Amygdala (tissue), 56 donors: ENCODE measurements at regions not wholly inside any gene's neighbourhood (a gene's known extent, or its start where the extent isn't known, plus 50 kb on each side); places are given as distances from the start of the nearest gene placed in this dataset.

Experiments
- DNase-seq, 56 donors: peaks; one replicate each; lab custom pipeline; 2025; lab: John Stamatoyannopoulos, UW

DNA sequence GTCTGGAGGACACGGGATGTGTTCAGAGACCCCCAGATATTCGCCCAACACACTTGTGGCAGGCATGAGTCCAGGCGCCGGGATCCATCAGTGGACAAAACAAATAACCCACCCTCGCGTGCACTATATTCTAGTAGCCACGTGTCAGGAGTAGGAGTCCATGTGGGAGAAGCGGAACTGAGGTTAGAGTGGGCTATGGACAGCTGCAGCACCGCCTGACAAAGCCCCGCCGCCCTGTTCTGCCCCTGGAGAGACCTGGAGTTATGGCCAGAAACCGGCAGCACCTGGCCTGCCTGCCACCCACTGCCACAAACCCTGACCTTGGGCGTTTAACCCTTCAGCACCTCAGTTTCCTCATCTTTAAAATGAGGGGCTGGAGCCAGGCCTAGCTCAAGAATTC, 181.0 kb upstream of the RNF32 start:
- DNase-seq: no peak

DNA sequence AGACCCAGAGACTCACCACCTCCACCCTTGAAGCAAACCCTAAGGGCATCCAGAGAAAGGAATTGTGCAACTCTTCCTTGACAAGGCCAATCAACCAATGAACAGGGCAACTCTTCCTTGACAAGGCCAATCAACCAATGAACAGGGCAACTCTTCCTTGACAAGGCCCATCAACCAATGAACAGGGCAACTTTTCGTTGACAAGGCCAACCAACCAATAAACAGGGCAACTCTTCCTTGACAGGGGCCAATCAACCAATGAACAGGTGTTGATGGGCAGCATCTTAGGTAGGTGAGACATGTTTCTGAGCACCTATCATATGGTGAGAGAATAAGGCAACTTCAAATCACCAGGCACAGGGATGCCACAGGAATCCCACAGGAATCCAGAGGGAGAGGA, 181.5 kb upstream of the RNF32 start:
- no peak for DNase-seq

DNA sequence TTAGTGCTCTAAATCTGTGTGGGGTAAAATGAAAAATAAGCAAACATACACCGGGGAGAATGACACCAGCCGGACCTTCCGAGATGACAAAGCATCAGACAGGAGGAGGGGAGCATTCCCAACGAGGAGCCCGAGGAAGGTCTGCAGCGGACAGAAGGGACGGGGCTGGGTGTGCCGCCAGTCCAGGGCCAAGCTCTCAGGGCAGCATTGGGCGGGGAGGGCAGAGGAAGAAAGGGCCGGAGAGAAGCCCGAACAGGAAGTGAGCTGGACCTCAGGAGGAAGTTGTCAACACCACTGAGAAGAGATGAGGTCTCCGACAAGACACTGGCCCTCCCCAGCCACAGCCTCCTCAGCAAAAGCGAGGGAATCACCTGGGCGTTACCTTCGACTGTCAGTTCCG, 182.6 kb upstream of the RNF32 start:
- DNase-seq: no peak

DNA sequence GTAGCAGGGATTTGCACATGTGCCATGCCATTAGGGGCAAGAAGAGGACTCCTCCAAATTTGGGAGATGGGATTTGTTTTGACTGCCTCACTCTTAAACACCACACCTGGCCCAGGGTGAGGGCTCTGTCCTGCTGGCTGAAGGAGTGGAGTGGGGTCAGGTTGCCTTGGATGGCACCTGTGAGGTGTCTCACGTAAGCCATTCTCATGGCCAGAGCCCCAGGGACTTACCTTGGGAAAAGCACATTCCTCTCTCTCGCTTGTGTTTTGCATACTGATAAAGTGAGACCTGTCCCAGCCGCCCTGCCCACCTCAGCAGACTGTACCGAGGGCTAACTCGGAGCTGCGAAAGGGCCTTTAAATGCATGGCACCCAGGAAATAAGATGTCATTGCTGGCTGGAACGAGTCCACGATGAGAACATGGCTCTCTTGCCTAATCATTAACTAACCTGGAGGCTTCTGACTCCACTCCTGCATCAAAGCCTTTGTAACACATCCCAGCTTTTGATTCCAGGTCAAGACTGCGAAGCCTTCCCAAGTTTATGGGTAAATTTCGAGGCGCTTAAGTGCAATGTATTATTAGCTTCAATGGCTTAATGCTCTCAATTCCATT, 184.0 kb upstream of the RNF32 start:
- no peak for DNase-seq

DNA sequence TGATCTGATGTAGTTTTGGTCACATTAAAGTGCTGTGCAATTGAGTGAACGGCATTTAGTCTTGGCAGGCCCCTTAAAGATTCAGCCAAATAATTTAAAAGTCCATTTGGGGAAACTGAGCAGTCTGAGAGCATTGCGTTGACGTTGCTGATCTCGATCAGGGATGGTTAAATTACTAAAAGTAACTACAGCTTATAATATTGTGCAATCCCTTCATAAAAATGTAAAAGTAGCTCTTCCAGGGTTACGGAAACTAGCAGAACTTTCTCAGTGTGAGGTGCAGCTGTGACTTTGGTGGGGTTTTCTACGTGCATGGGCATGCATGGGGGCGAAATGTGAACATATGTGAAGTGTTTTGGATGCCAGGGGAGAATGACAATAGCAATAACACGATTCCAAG, 184.5 kb upstream of the RNF32 start:
- no peak for DNase-seq

DNA sequence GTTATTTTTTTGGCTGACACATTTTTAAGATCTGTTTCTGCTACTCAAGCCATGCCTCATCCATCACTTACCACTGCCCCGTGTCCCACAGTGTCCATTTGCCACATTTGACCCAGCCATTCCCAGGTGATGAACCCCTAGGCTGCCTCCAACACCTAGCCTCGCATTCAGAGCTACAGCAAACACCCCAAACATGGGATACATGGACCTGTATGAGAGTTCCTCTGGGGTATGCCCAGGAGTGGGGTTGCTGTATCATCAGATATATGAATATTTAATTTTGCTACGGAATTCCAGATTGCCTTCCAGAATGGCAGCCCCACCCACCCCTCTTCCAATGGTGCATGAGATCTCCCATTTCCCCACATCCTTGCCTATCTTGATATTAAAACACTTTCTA, 190.1 kb upstream of the RNF32 start:
- DNase-seq: no peak

DNA sequence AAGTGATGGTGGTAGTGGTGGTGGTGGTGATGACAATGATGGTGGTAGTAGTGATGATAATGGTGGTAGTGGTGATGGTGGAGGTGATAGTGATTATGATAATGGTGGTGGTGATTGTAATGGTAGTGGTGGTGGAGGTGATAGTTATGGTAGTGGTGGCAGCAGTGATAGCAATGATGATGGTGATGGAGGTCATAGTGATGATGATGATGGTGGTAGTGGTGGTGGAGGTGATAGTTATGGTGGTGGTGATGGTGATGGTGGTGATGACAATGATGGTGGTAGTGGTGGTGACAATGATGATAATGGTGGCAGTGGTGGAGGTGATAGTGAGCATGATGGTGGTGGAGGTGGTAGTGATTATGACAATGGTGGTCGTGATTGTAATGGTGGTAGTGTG, 191.7 kb upstream of the RNF32 start:
- DNase-seq: no peak

DNA sequence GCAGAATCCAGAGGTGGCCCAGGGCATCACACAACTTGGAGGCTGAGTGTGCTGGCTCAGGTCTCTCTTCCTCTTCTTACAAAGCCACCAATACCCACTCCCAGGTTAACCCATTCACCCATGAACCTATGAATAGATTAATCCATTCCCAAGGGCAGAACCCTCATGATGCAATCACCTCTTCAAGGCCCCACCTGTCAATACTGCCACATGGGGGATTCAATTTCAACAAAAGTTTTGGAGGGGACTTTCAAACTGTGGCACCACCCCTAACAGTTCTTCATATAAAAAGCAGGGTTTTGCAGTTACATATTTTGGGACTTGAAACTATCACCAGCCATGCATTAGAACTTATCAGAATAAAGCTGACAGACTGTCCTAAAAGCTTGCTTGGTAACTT, 193.6 kb upstream of the RNF32 start:
- DNase-seq: no peak

DNA sequence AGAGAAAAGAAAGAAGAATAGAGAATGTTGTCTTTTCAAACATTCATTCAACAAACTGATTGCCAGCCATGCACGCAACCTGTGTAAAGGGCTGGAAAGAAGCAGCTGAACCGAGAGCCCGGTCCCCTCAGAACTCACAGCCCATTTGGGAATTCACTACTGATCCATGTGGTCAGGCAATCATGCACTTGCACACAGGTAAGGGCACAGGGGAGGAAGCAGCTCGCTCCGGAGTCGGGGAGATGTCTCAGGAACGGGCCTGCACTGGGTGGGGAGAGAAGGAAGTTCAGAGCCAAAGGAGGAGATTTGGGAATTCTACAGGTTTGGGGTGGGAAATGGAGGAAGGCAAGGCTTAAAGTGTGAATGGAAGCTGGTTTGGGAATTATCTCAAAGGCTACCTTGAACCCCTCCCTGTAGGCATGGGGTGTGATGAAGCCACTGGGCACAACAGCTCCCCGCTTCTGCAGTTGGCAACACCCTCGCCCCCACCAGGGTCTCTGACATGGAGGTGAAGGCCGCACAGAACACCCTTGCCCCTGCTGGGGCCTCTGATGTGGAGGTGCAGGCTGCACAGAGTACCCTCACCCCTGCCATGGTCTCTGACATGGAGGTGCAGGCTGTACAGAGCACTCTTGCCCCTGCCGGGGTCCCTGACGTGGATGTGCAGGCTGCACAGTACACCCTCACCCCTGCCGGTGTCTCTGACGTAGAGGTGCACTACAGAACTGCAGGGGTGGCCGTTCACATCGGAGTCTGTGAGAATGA, 194.4 kb upstream of the RNF32 start:
- DNase-seq: no peak

DNA sequence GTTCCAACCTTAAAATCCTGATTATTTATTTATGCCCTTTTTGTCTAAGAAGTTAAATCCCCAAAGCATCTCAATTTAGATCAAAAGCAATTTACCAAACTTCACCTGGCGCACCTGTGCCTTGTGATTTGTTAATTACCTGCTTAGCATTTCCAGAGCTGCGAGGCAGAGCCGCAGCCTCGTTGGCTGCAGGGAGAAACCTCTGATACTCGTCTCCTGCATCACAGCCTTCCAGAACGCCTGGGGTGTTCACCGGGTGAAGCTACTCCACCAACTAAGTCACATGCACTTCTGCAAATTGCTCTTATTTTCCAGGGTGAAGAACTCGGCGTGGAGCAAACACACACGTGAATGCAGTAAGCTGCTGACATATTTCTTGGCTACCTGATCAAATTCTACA, 198.1 kb upstream of the RNF32 start:
- DNase-seq: no peak

DNA sequence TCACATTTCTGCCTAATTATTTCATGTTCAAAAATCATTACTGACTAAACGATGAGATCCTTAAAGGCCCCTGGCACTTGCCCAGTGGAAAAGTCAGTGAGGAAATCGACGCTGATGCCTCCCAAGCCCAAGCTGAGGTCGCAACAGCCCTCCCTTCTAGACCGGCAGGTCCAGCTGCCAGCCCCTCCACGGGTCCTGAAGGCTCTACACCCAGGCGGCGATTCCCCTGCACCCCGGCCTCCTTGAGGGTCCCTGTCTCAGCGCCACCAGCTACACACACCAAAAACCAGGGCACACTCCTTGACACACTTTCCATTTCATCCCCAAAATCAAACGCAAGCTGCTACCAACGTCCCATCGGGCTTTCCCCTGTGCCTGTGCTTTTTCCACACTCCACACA, 200.1 kb upstream of the RNF32 start:
- DNase-seq: no peak

DNA sequence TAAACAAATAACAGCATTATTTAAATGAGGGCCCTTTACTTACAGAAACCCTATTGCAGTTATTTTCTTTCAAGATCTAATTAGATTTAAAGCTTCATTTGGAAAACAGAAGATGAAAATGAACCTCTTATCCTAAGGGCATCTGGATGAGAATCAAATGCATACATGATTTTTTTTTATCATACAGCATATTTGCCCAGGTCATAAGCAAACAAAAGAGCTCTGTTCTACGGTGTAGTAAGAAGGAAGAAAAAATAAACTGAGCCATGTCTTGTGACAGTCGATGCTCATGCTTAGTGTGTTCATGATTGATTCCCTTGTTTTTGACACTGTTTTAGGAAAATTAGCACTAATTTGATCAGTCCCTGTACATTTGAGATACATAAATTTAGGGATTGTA, 202.6 kb upstream of the RNF32 start:
- no peak for DNase-seq

DNA sequence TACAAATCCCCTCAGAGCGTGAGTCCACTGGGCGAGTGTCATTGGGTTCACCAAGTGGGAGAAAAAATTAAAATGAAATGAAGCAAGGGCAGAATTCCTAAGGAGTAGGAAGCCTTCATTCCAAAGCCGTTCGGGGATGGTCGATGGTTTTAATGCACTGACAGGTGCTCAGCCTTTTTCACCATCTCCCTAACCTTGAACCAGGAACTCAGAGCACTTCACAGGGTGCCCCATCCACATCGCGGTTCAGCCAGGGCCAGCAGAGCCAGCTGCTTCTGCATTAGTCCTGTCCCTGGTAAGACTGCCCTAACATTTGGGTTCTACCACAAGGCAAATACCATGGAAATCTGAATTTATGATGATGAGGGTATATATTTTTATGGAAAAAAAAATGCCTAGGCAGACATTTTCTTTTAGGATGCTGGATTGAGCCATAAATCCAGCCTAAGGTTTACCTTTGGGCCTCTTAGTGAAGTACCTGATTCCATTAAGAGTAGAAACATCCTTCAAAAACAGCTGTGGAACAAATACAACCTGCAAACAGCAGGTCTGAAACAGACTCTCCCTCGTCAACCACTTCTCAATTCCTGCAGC, 203.5 kb upstream of the RNF32 start:
- no peak for DNase-seq

DNA sequence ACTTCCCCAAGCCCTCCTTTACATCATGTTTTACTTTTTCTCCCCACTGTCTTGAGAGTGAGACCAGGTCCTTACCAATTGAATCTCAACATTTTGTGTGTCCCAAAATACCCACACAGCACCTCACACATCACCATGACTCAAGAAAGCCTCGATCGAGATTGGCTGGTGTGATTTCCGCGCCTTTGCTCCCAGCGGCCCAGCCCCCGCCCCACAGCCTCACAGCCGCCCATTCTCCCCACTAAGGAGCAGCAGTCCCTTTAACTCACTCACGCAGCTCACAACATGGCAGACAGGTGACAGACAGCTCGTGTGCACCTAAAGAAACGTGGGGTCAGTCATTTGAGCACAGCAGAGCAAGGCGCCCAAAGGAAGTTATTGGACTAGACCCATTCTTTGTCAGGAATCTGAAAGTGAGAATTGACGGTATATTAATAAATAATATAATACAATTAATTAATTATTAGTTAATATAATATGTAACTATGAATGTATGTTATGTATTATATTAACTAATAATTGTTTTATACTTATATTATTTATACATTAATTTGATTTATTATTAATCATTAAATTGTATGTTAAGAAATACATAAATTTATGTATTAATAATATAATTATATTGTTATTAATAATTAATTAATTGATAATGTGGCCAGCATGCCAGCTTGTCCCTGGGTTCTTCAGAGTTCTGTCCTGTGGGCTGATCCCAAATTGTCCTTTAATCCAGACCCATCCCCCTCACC, 204.9 kb upstream of the RNF32 start:
- DNase-seq: no peak

DNA sequence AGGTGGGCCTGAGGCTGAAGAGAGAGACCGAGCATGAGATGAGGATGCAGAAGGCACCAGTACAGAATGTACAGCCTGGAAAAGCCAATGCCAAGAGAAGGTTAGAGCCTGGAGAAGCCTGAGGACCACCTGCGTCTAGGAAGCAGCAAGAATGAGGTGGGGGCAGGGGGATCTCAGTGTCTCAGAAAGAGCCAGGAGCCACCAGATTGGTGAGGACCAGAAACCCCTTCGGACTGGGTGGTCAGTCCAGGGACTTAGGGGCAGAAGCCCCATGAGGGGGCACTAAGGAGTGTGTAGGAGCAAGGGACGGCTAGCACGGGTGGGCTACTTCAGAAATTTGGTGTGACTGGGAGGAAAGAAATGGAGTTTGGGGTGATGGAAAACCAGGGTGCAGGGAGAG, 205.9 kb upstream of the RNF32 start:
- no peak for DNase-seq

DNA sequence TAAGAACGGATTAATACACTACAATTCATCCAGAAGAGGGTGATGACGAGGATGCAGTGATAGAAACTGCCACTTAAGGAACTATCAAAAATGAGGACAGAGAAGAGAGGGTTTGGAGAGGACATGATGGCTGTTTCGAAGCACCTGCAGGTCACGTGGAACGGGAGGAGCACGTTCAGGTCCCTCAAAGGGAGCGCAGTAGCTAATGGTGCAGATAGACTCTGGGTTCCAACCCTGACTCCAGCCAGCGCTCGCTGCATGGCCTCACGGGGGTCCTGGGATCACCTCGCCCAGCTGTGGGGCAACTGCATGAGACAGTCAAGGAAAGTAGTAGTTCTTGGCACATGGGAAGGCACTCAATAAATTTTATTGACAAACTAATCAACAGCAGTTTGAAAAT, 208.6 kb upstream of the RNF32 start:
- DNase-seq: no peak

DNA sequence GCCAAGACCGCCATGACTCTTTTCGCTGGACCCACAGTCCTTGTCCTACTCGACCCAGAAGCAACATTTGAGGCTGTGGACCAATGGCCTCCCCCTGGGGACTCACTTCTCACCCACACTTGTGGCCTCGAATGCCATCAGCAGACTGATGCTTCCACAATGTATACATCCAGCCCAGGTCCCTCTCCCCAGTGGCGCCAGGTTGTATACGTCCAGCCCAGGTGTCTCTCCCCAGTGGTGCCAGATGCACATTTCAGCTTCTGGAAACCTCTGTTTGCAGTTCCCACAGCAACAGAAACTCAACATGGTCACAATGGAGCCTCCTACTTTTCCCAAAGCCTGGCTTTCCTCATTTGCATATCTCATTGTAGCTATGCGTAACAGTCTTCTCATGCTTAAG, 210.5 kb upstream of the RNF32 start:
- no peak for DNase-seq

DNA sequence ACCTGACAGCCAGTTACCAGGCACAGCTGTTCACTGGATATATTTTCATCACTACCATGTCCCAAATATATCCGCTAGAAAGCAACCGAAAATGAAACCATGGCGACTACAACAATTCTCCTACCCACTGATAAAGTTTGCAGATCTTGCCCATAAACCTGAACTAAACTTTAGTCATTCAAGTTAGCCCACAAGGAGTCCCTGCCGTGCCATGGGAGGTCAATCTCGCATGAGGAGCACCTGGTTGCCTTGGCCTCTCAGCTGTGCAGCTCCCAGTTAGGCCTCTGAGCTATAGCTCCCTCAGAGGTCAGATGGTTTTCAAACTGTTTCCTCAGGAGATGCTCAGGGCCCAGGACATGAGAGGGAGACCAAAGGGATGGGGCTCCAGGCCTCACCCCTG, 211.1 kb upstream of the RNF32 start:
- DNase-seq: no peak

DNA sequence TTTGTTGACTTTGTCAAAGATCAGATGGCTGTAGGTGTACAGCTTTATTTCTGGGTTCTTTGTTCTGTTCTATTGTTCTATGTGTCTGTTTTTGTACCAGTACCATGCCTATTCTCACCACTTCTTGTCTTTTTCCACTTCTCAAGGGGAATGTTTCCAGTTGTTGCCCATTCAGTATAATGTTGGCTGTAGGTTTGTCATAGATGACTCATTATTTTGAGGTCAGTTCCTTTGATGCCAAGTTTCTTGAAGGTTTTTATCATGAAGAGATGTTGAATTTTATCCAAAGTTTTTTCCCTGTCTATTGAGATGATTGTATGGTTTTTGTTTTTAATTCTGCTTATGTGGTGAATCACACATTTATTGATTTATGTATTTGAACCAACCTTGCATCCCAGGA, 216.7 kb upstream of the RNF32 start:
- DNase-seq: no peak

DNA sequence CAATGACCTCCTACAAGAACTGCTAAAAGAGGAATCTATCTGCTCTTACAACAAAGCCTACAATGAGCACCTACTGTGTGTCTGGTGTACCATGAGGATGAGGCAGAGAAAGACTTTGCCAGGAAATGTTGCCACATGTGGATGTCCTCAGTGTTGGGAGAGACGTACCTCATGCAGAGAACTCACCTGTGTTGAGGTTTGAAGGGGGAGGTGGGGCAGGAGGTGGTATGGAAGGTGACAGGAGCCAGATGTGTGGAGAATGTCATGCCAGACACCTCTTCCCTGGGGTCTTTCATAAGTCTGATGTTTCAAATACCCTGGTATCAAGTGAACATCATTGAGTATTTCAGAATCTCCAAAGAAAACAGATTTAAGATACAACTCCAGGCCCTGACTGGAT, 220.1 kb upstream of the RNF32 start:
- no peak for DNase-seq

DNA sequence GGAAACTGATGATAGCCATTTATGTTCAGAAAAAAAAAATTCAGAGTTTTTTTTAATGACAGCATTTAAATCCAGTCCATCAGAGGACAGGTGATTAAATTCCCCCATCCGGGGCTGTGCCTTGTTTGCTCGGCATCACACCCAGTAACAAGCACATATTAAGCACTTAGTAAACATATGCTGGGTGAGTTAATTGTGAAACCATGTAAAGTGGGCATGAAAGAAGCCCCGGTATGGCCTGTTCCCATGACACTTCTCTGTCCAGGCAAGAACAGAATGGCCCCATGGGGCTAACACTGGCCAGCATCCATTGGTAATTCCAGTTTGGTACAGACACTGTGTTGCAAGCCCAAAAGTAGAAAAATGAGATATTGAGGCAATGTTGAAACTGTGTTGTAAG, 220.8 kb upstream of the RNF32 start:
- DNase-seq: no peak

DNA sequence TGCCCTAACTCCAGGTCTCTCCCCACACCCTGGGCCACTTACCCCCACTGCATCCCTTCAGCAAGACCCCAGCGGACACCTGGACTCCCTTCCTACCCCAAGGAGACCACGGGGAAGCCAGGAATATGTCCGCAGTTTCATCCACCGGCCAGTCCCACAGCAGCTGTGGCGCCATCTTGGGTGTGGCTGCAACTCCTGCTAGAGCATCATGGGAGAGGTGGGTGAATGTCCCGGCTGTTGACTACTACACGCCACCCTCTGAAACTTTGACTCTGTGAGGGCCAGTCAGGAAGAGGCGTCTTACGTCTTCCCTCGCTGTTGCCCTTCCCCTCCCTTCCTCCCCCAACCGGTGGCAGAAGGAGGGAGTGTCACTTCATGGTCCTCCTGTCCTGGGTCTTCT, 238.3 kb upstream of the RNF32 start:
- no peak for DNase-seq
